K562 (cell line): ENCODE measurements at regions not wholly inside any gene's neighbourhood (a gene's known extent, or its start where the extent isn't known, plus 50 kb on each side); places are given as distances from the start of the nearest gene placed in this dataset.

Source experiments
- ATAC-seq: fragments of 200-7000 bp; cut with Tn5 transposase; 3 replicates; pipeline ENCODE4 v1.9.1; 2020; ENCODE audit warnings: moderate library complexity
- BruUV-seq: library from RNA; stranded (reverse); fragments of 400-500 nt; replicated peaks from 2 replicates; lab custom pipeline; 2021; lab: Mats Ljungman, UMichigan
- CTCF ChIA-PET: fragments of 300-600 bp; formaldehyde crosslinking; extraction: SDS; loops from one replicate; lab custom pipeline; 2021; ENCODE audit warnings: low intra/inter-chr PET ratio; lab: Yijun Ruan, JAX
- POLR2A ChIA-PET: fragments of 300-600, 350-650 bp; sonication (Branson Sonifier 250); formaldehyde crosslinking; extraction: SDS; loops from one replicate; lab custom pipeline; 2021; ENCODE audit warnings: antibody characterized with exemption, inconsistent platforms; lab: Yijun Ruan, JAX
- DNase-seq, 4 experiments: peaks; one replicate each; pipeline versions ENCODE4 v3.0.0 to v3.0.0-alpha.2; 2011 to 2018; ENCODE audit warnings: low spot score in 3 of 4, mixed read lengths in 3 of 4; ENCODE audit errors: extremely low read depth in 1 of 4
- FAIRE-seq: peaks from 2 replicates; lab custom pipeline; 2011; peaks lifted over from hg19 to GRCh38; lab: Jason Lieb, UNC
- H2AFZ ChIP-seq: 2 replicates; pipeline ENCODE4 v1.6.0; 2011; ENCODE audit warnings: low read depth, low read length, control low read depth, inconsistent platforms
- H3K27ac ChIP-seq: fragments of 200-600 bp; 3 replicates; pipeline ENCODE4 v1.8.0; 2011; ENCODE audit warnings: low read depth, mild to moderate bottlenecking, control low read depth, inconsistent platforms, low read length, moderate library complexity, mixed read lengths; ENCODE audit errors: extremely low read depth
- H3K27me3 ChIP-seq, 2 experiments: fragments of 300-600 bp in 1 of 2; 2 replicates in 1 of 2; 3 replicates in 1 of 2; pipeline versions ENCODE4 v1.6.0 to v1.8.0; 2011; ENCODE audit warnings: inconsistent platforms in 2 of 2, low read length in 2 of 2, mild to moderate bottlenecking in 1 of 2, mixed read lengths in 1 of 2, moderate library complexity in 1 of 2; ENCODE audit not compliant: control insufficient read depth in 2 of 2, insufficient read depth in 2 of 2
- H3K36me3 ChIP-seq: fragments of 300-600 bp; 3 replicates; pipeline ENCODE4 v1.8.0; 2011; ENCODE audit warnings: mild to moderate bottlenecking, low read length, inconsistent platforms; ENCODE audit not compliant: control insufficient read depth, insufficient read depth
- H3K4me1 ChIP-seq, 2 experiments: fragments of 200-600 bp in 1 of 2; replicated peaks in 1 of 2; 2 replicates in 1 of 2; 3 replicates in 1 of 2; pipeline versions ENCODE4 v1.5.1 to v1.8.0; 2011; ENCODE audit warnings: inconsistent platforms in 2 of 2, low read length in 2 of 2, mild to moderate bottlenecking in 1 of 2, mixed read lengths in 1 of 2, moderate library complexity in 1 of 2; ENCODE audit not compliant: control insufficient read depth in 2 of 2, insufficient read depth in 2 of 2
- H3K4me2 ChIP-seq: 2 replicates; pipeline ENCODE4 v1.6.1; 2011; ENCODE audit warnings: low read length, control low read depth, inconsistent platforms, mixed read lengths; ENCODE audit not compliant: insufficient read depth
- H3K4me3 ChIP-seq: fragments of 200-600 bp; sonication (generic), shearing (Covaris generic); 2 replicates; pipeline ENCODE4 v1.5.1; 2016; ENCODE audit warnings: control low read depth, inconsistent platforms
- H3K79me2 ChIP-seq: fragments of 200-600 bp; 3 replicates; pipeline ENCODE4 v1.8.0; 2011; ENCODE audit warnings: low read length, inconsistent platforms; ENCODE audit not compliant: control insufficient read depth, insufficient read depth
- H3K9ac ChIP-seq, 2 experiments: 2 replicates each; pipeline versions ENCODE4 v1.6.0 to v1.6.1; 2011; ENCODE audit warnings: low read depth in 2 of 2, low read length in 2 of 2, control low read depth in 1 of 2, inconsistent platforms in 1 of 2, mild to moderate bottlenecking in 1 of 2, mixed read lengths in 1 of 2; ENCODE audit not compliant: insufficient read depth in 1 of 2
- H3K9me1 ChIP-seq: one replicate; pipeline ENCODE4 v1.6.0; 2011; ENCODE audit warnings: inconsistent platforms, mild to moderate bottlenecking, low read length, moderate library complexity; ENCODE audit not compliant: control insufficient read depth, insufficient read depth
- H3K9me3 ChIP-seq: replicated peaks from 2 replicates; pipeline ENCODE4 v1.5.1; 2011; ENCODE audit warnings: low read depth, low read length, inconsistent platforms; ENCODE audit not compliant: control insufficient read depth, insufficient read depth
- H4K20me1 ChIP-seq: replicated peaks from 2 replicates; pipeline ENCODE4 v1.6.1; 2011; ENCODE audit warnings: low read length, inconsistent platforms, mixed read lengths; ENCODE audit not compliant: control insufficient read depth, insufficient read depth
- CHD2 ChIP-seq: IDR thresholded peaks from 2 replicates; pipeline ENCODE4 v1.6.1; 2011; ENCODE audit warnings: low read depth, low read length
- ELF4 ChIP-seq: fragments of 450-650 bp; formaldehyde crosslinking; IDR thresholded peaks from 2 replicates; pipeline ENCODE4 v1.4.0; 2022; ENCODE audit warnings: missing genetic modification characterization
- GATA2 ChIP-seq: sonication (generic); formaldehyde crosslinking; IDR thresholded peaks from 2 replicates; pipeline ENCODE4 v1.4.0; 2020; ENCODE audit warnings: mild to moderate bottlenecking, missing genetic modification reagents
- HDAC6 ChIP-seq: IDR thresholded peaks from 2 replicates; pipeline ENCODE4 v1.6.1; 2012; ENCODE audit warnings: low read depth, mild to moderate bottlenecking, control low read depth, inconsistent platforms, low read length, moderate library complexity
- MEF2A ChIP-seq: IDR thresholded peaks from 2 replicates; pipeline ENCODE4 v1.6.1; 2011; ENCODE audit warnings: low read depth, mild to moderate bottlenecking, low read length, moderate library complexity; ENCODE audit not compliant: control insufficient read depth
- NR1H2 ChIP-seq: sonication (generic); formaldehyde crosslinking; IDR thresholded peaks from 2 replicates; pipeline ENCODE4 v1.4.0; 2020; ENCODE audit warnings: mild to moderate bottlenecking, missing genetic modification reagents
- NR3C1 ChIP-seq: sonication (generic); formaldehyde crosslinking; IDR thresholded peaks from 2 replicates; pipeline ENCODE4 v1.8.1; 2022; ENCODE audit warnings: missing genetic modification reagents
- NUFIP1 ChIP-seq: fragments of 450-650 bp; IDR thresholded peaks from 2 replicates; pipeline ENCODE4 v1.6.1; 2018; ENCODE audit not compliant: partially characterized antibody
- RBBP5 ChIP-seq: fragments of 200-600 bp; sonication (generic); IDR thresholded peaks from 2 replicates; pipeline ENCODE4 v1.6.1; 2012; ENCODE audit warnings: borderline replicate concordance, mild to moderate bottlenecking, low read length, control low read depth, inconsistent platforms; ENCODE audit not compliant: insufficient read depth, poor library complexity, severe bottlenecking
- SRF ChIP-seq, 2 experiments: fragments of 250-450, 450-650 bp in 1 of 2; sonication (Bioruptor Pico) in 1 of 2; sonication (generic) in 1 of 2; formaldehyde crosslinking; IDR thresholded peaks; 2 replicates each; pipeline versions ENCODE4 v1.5.0 to v1.5.1; 2020 to 2022; ENCODE audit warnings: mild to moderate bottlenecking in 1 of 2, missing genetic modification reagents in 1 of 2
- ZNF445 ChIP-seq: fragments of 250-450 bp; sonication (Bioruptor Pico); IDR thresholded peaks from 2 replicates; pipeline ENCODE4 v1.4.0; 2020; ENCODE audit warnings: low read depth, mild to moderate bottlenecking, moderate library complexity
- ZNF830 ChIP-seq: fragments of 250-450 bp; sonication (Bioruptor Pico); IDR thresholded peaks from 2 replicates; pipeline ENCODE4 v1.5.0; 2021; ENCODE audit warnings: mild to moderate bottlenecking
- WGBS: fragments of 100-300 bp; shearing (Covaris generic); methylation state at CpG from one replicate; pipeline ENCODE4 v1.1.6; 2016; ENCODE audit warnings: low coverage, mixed read lengths; ENCODE audit not compliant: insufficient coverage; ENCODE audit errors: missing lambda C conversion rate; 5-methylcytosine and 5-hydroxymethylcytosine counted together
- in situ Hi-C: fragments of 300-500 bp; cut with MboI; formaldehyde crosslinking; loops from 4 replicates; pipeline ENCODE4 v1.15.0; 2018; ENCODE audit warnings: inconsistent platforms, mixed read lengths
- intact Hi-C: fragments of 100-400 bp; cut with micrococcal nuclease; formaldehyde crosslinking; loops from 2 replicates; pipeline ENCODE4 v1.14.2; 2022
- TF ChIP-seq, protein P1 (sequence below): sonication (generic); formaldehyde crosslinking; IDR thresholded peaks from 2 replicates; pipeline ENCODE4 v1.8.1; 2023; ENCODE audit warnings: missing genetic modification reagents, mild to moderate bottlenecking, borderline replicate concordance
- TF ChIP-seq, protein P2 (sequence below): fragments of 450-650 bp; IDR thresholded peaks from 2 replicates; pipeline ENCODE4 v1.6.1; 2017; ENCODE audit warnings: antibody characterized with exemption

DNA sequence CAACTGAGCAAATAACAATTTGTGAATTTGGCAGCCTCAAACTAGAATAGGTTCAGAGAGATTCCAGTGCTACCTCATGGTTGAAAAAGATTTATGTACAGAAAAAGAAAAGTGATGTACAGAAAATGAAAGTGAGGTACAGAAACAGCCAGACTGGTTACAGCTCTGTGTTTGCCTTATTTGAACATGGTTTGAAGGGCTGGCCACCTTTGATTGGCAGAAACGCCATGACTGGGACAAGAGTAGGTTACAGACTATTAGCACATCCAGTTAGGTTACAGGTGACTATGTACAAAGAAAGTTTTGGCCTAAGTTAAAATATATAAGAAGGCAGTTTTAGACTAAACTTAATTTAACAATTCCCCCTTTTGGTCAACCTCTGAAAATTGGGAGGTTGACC, 309.4 kb downstream of the BTG1 start:
- 25% methylated on average over 1 of the region's 1 CpG for WGBS
- no peaks in the 10 kb centered on the region for H3K79me2 ChIP-seq
- H3K9me1 ChIP-seq, result no peaks in the 10 kb centered on the region
- in situ Hi-C loops (no loop called here), intact Hi-C loops (no loop called here)
- FAIRE-seq (no peak), ATAC-seq (no peak), DNase-seq (no peak)
- H3K4me3 ChIP-seq, result no peak overlapping the region
- no peaks in the 10 kb centered on the region for H3K27me3 ChIP-seq
- no peak overlapping the region for H3K4me2 ChIP-seq
- no TSS peak for BruUV-seq
- CTCF ChIA-PET, result no interaction called here
- H4K20me1 ChIP-seq, result no peaks in the 10 kb centered on the region
- H3K27ac ChIP-seq, result no peak overlapping the region
- H3K9ac ChIP-seq, result no peak overlapping the region
- no peaks in the 10 kb centered on the region for H3K36me3 ChIP-seq
- no peaks in the 10 kb centered on the region for H3K4me1 ChIP-seq
- no peaks in the 10 kb centered on the region for H3K9me3 ChIP-seq
- no peak overlapping the region for H2AFZ ChIP-seq
- POLR2A ChIA-PET, result no interaction called here
- TF ChIP-seq RBBP5, result no peak
- no peak for TF ChIP-seq ELF4 (CRISPR knock-in tag)
- TF ChIP-seq, protein P1, sequence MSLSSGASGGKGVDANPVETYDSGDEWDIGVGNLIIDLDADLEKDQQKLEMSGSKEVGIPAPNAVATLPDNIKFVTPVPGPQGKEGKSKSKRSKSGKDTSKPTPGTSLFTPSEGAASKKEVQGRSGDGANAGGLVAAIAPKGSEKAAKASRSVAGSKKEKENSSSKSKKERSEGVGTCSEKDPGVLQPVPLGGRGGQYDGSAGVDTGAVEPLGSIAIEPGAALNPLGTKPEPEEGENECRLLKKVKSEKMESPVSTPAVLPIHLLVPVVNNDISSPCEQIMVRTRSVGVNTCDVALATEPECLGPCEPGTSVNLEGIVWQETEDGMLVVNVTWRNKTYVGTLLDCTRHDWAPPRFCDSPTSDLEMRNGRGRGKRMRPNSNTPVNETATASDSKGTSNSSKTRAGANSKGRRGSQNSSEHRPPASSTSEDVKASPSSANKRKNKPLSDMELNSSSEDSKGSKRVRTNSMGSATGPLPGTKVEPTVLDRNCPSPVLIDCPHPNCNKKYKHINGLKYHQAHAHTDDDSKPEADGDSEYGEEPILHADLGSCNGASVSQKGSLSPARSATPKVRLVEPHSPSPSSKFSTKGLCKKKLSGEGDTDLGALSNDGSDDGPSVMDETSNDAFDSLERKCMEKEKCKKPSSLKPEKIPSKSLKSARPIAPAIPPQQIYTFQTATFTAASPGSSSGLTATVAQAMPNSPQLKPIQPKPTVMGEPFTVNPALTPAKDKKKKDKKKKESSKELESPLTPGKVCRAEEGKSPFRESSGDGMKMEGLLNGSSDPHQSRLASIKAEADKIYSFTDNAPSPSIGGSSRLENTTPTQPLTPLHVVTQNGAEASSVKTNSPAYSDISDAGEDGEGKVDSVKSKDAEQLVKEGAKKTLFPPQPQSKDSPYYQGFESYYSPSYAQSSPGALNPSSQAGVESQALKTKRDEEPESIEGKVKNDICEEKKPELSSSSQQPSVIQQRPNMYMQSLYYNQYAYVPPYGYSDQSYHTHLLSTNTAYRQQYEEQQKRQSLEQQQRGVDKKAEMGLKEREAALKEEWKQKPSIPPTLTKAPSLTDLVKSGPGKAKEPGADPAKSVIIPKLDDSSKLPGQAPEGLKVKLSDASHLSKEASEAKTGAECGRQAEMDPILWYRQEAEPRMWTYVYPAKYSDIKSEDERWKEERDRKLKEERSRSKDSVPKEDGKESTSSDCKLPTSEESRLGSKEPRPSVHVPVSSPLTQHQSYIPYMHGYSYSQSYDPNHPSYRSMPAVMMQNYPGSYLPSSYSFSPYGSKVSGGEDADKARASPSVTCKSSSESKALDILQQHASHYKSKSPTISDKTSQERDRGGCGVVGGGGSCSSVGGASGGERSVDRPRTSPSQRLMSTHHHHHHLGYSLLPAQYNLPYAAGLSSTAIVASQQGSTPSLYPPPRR (CRISPR knock-in tag), result no peak
- no peak for TF ChIP-seq ZNF830
- no peak for TF ChIP-seq NR1H2 (CRISPR knock-in tag)
- TF ChIP-seq CHD2, result no peak
- no peak for TF ChIP-seq MEF2A
- TF ChIP-seq NUFIP1, result no peak
- no peak for TF ChIP-seq GATA2 (CRISPR knock-in tag)
- no peak for TF ChIP-seq NR3C1 (CRISPR knock-in tag)
- TF ChIP-seq, protein P2, sequence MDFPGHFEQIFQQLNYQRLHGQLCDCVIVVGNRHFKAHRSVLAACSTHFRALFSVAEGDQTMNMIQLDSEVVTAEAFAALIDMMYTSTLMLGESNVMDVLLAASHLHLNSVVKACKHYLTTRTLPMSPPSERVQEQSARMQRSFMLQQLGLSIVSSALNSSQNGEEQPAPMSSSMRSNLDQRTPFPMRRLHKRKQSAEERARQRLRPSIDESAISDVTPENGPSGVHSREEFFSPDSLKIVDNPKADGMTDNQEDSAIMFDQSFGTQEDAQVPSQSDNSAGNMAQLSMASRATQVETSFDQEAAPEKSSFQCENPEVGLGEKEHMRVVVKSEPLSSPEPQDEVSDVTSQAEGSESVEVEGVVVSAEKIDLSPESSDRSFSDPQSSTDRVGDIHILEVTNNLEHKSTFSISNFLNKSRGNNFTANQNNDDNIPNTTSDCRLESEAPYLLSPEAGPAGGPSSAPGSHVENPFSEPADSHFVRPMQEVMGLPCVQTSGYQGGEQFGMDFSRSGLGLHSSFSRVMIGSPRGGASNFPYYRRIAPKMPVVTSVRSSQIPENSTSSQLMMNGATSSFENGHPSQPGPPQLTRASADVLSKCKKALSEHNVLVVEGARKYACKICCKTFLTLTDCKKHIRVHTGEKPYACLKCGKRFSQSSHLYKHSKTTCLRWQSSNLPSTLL, result no peak
- no peak for TF ChIP-seq SRF (CRISPR knock-in tag; IDR thresholded peaks at IDR 0.05)
- no peak for TF ChIP-seq ZNF445 (CRISPR knock-in tag)
- no peak for TF ChIP-seq HDAC6
